Thoracic aorta (tissue), 2 donors: ENCODE measurements at regions not wholly inside any gene's neighbourhood (a gene's known extent, or its start where the extent isn't known, plus 50 kb on each side); places are given as distances from the start of the nearest gene placed in this dataset.

Source experiments
- ATAC-seq: fragments of 150-250 bp; one replicate; pipeline ENCODE4 v1.8.0; 2017; ENCODE audit warnings: low read depth; ENCODE audit not compliant: insufficient number of reproducible peaks, low FRiP score
- DNase-seq: peaks from one replicate; pipeline ENCODE4 v3.0.0-alpha.2; 2020; ENCODE audit warnings: low spot score
- H3K27ac ChIP-seq, 2 donors: fragments of 200-600 bp; sonication (generic); 1 replicate in 1 of 2; 2 replicates in 1 of 2; pipeline ENCODE4 v1.5.1; 2016; ENCODE audit warnings: mild to moderate bottlenecking in 2 of 2, moderate library complexity in 2 of 2
- H3K27me3 ChIP-seq: fragments of 200-600 bp; sonication (generic); replicated peaks from 2 replicates; pipeline ENCODE4 v1.6.0; 2016; ENCODE audit warnings: mild to moderate bottlenecking; ENCODE audit not compliant: insufficient read depth
- H3K36me3 ChIP-seq: fragments of 200-600 bp; sonication (generic); one replicate; pipeline ENCODE4 v1.5.1; 2016
- H3K4me1 ChIP-seq, 2 donors: fragments of 200-600 bp; sonication (generic); 1 replicate in 1 of 2; 2 replicates in 1 of 2; pipeline versions ENCODE4 v1.5.1 to v1.6.0; 2016; ENCODE audit warnings: low read depth in 2 of 2, mild to moderate bottlenecking in 1 of 2; ENCODE audit not compliant: control insufficient read depth in 1 of 2
- H3K4me3 ChIP-seq: fragments of 200-600 bp; sonication (generic); 2 replicates; pipeline ENCODE4 v1.5.1; 2016; ENCODE audit warnings: mild to moderate bottlenecking
- H3K9me3 ChIP-seq: fragments of 200-600 bp; sonication (generic); 2 replicates; pipeline ENCODE4 v1.5.1; 2016
- CTCF ChIP-seq: fragments of 200-600 bp; sonication (generic); IDR thresholded peaks from one replicate; pipeline ENCODE4 v1.5.1; 2019; ENCODE audit warnings: antibody characterized with exemption

DNA sequence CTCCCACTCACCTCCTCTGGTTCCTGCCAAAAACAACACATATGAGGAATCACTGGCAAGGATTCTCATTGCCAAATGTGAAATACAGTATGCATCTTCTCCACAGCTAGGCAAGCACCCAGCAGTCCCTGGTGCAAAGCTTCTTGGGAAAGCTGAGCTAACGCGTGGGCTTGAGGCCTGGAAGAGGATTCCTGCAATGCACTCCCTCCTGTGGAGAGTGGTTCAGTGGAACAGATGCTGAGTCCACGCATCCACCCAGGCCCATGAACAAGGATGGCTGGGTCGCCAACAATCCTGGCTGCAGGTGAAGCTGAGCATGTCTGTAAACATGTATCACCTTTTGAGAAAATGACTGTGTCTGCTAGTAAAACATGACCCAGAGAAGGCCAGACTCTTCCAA, 113.2 kb upstream of the CHST15 start:
- ATAC-seq = no peak
- Histone ChIP-seq H3K27me3 (no peaks in the 10 kb centered on the region), H3K4me1 (no peaks in the 10 kb centered on the region), H3K9me3 (no peaks in the 10 kb centered on the region), H3K36me3 (no peaks in the 10 kb centered on the region), H3K27ac (no peak overlapping the region), H3K4me3 (no peak overlapping the region)
- TF ChIP-seq CTCF = no peak
- no peak for DNase-seq

DNA sequence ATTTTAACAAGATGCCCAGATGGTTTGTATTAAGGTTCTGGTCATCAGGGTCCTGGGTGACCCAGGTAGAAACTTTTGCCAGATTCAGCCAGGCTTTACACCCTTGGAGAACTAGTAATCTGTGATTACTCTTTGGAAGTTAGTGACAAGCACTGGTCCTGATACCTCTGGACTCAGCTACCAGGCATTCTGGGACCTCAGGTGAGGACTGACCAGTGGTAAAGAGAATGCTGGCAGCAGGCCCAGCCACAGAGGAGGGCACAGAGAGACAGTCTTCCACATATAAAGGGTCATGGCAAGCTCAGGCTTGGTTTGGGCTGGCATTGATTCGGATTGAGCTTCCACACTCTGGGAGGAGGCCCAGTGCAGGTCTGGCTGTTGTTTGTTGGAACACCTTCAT, 112.0 kb upstream of the CHST15 start:
- no peaks in the 10 kb centered on the region for H3K4me1 ChIP-seq
- H3K27ac ChIP-seq = no peak overlapping the region
- no peak for DNase-seq
- no peaks in the 10 kb centered on the region for H3K36me3 ChIP-seq
- no peaks in the 10 kb centered on the region for H3K27me3 ChIP-seq
- TF ChIP-seq CTCF = no peak
- no peak for ATAC-seq
- no peak overlapping the region for H3K4me3 ChIP-seq
- no peaks in the 10 kb centered on the region for H3K9me3 ChIP-seq

- Histone ChIP-seq H3K9me3 (no peaks in the 10 kb centered on the region), H3K36me3 (no peaks in the 10 kb centered on the region), H3K27ac (no peak overlapping the region), H3K27me3 (no peaks in the 10 kb centered on the region), H3K4me1 (no peaks in the 10 kb centered on the region), H3K4me3 (no peak overlapping the region)
- DNase-seq (no peak), ATAC-seq (no peak)
- TF ChIP-seq CTCF = no peak
Measured at GRCh38 chr10:124204726-124205125, 111.3 kb upstream of the CHST15 start.

DNA sequence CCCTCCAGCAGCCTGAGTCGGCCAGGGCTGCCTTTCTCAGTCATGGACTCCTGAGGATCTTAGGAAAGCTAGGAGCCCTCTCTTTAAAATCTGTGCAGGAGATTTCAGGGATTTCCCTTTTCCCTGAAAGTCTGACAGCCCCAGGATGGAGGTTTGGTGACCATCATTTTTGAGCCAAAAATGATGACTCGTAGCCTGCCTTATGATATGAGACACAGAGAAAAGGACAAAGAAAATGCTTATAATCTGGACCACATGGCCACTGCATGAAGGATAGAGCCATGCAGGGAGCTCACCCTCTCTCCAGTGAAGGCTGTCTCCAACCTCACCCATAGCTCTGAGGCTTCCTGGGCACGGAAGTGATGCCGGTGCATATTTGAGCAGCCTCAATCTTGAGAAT, 106.6 kb upstream of the CHST15 start:
- H3K36me3 ChIP-seq = no peaks in the 10 kb centered on the region
- no peak for TF ChIP-seq CTCF
- H3K9me3 ChIP-seq = no peaks in the 10 kb centered on the region
- H3K4me1 ChIP-seq = peaks cover 5 to 18% of the 10 kb centered on the region in 2 donors
- H3K27ac ChIP-seq = no peak overlapping the region
- DNase-seq (no peak), ATAC-seq (no peak)
- H3K27me3 ChIP-seq = no peaks in the 10 kb centered on the region
- no peak overlapping the region for H3K4me3 ChIP-seq

- ATAC-seq = no peak
- Histone ChIP-seq H3K36me3 (no peaks in the 10 kb centered on the region), H3K9me3 (no peaks in the 10 kb centered on the region), H3K4me1 (peaks cover 5 to 18% of the 10 kb centered on the region in 2 donors), H3K27ac (no peak overlapping the region), H3K27me3 (no peaks in the 10 kb centered on the region), H3K4me3 (no peak overlapping the region)
- no peak for DNase-seq
- no peak for TF ChIP-seq CTCF
Measured at GRCh38 chr10:124198871-124199270, 105.5 kb upstream of the CHST15 start.
